OCI-LY7 (cell line): ENCODE measurements at regions not wholly inside any gene's neighbourhood (a gene's known extent, or its start where the extent isn't known, plus 50 kb on each side); places are given as distances from the start of the nearest gene placed in this dataset.

ENCODE experiments used
- BruUV-seq: library from RNA; stranded (reverse); fragments of 400-500 nt; replicated peaks from 2 replicates; lab custom pipeline; 2021; lab: Mats Ljungman, UMichigan
- CTCF ChIA-PET: fragments of 300-600 bp; sonication (Branson Sonifier 250); formaldehyde crosslinking; loops from one replicate; lab custom pipeline; 2022; ENCODE audit warnings: antibody characterized with exemption; ENCODE audit not compliant: unreplicated experiment; lab: Charles Lee
- POLR2A ChIA-PET: fragments of 300-600 bp; sonication (Branson Sonifier 250); formaldehyde crosslinking; loops from one replicate; lab custom pipeline; 2022; ENCODE audit warnings: antibody characterized with exemption; lab: Charles Lee
- DNase-seq: peaks from one replicate; pipeline ENCODE4 v3.0.0-alpha.2; 2015; ENCODE audit warnings: low spot score
- H2AFZ ChIP-seq: fragments of 200-600 bp; sonication (generic), shearing (Covaris generic); 2 replicates; pipeline ENCODE4 v1.6.1; 2014; ENCODE audit warnings: mild to moderate bottlenecking, antibody characterized with exemption, low read length, moderate library complexity
- H3K27ac ChIP-seq: fragments of 200-600 bp; sonication (generic); 2 replicates; pipeline ENCODE4 v1.5.1; 2014; ENCODE audit warnings: mixed run types, low read depth, mild to moderate bottlenecking, moderate library complexity, low read length, inconsistent platforms; ENCODE audit not compliant: poor library complexity, severe bottlenecking
- H3K36me3 ChIP-seq: fragments of 200-600 bp; sonication (generic); 2 replicates; pipeline ENCODE4 v1.6.1; 2014; ENCODE audit warnings: mild to moderate bottlenecking, antibody characterized with exemption, low read length, moderate library complexity, mixed read lengths; ENCODE audit not compliant: insufficient read depth
- H3K4me1 ChIP-seq: fragments of 200-600 bp; sonication (generic); 2 replicates; pipeline ENCODE4 v1.5.1; 2014; ENCODE audit warnings: mild to moderate bottlenecking, low read length; ENCODE audit not compliant: insufficient read depth, poor library complexity, severe bottlenecking
- H3K4me2 ChIP-seq: fragments of 200-600 bp; sonication (generic); 2 replicates; pipeline ENCODE4 v1.6.1; 2014; ENCODE audit warnings: mild to moderate bottlenecking, low read length
- H3K4me3 ChIP-seq: fragments of 200-600 bp; sonication (generic); 2 replicates; pipeline ENCODE4 v1.5.1; 2014; ENCODE audit warnings: mild to moderate bottlenecking, low read depth, low read length; ENCODE audit not compliant: poor library complexity, severe bottlenecking
- H3K79me2 ChIP-seq: fragments of 200-600 bp; sonication (generic); 2 replicates; pipeline ENCODE4 v1.6.1; 2016; ENCODE audit warnings: low read depth, mild to moderate bottlenecking, low read length, moderate library complexity, mixed read lengths; ENCODE audit not compliant: insufficient read depth
- H3K9me2 ChIP-seq: fragments of 200-600 bp; sonication (generic); 2 replicates; pipeline ENCODE4 v1.6.1; 2016; ENCODE audit warnings: mild to moderate bottlenecking, low read length, mixed read lengths; ENCODE audit not compliant: insufficient read depth
- H3K9me3 ChIP-seq: fragments of 200-600 bp; sonication (generic); 2 replicates; pipeline ENCODE4 v1.6.1; 2014; ENCODE audit warnings: mild to moderate bottlenecking, mixed run types, low read length, mixed read lengths
- H4K20me1 ChIP-seq: fragments of 200-600 bp; sonication (generic); 2 replicates; pipeline ENCODE4 v1.6.1; 2014; ENCODE audit warnings: mild to moderate bottlenecking, antibody characterized with exemption, low read length, moderate library complexity, mixed read lengths; ENCODE audit not compliant: insufficient read depth
- CTCF ChIP-seq: fragments of 200-600 bp; sonication (generic); conservative IDR thresholded peaks from 2 replicates; pipeline ENCODE4 v1.5.1; 2014; ENCODE audit warnings: mild to moderate bottlenecking, antibody characterized with exemption, low read length, moderate library complexity, mixed read lengths
- EZH2phosphoT487 ChIP-seq: fragments of 200-600 bp; sonication (generic); IDR thresholded peaks from 2 replicates; pipeline ENCODE4 v1.6.1; 2018; ENCODE audit warnings: low read depth, borderline replicate concordance, mild to moderate bottlenecking, mixed run types, antibody characterized with exemption, low read length, moderate library complexity, mixed read lengths
- intact Hi-C: fragments of 100-400 bp; cut with micrococcal nuclease; formaldehyde crosslinking; loops from one replicate; pipeline ENCODE4 v1.10.0; 2022; ENCODE audit not compliant: unreplicated experiment

DNA sequence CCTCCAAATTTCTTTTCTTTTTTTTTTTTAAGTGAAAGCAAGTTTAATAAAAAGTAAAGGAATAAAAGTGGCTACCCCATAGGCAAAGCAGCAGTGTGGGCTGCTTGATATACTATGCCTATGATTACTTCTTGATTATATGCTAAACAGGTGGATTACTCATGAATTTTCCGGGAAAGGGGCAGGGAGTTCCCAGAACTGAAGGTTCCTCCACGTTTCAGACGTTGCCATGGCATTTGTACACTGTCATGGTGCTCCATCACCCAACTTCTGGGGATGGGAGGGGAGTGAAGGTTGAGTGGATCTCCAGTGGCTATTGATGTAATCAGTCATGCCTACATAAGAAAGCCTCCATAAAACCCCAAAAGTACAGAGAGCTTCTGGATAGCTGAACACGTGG is 176.2 kb downstream of the CYP26B1 start:
- intact Hi-C loops, result no loop called here
- Histone ChIP-seq H3K27ac (no peak overlapping the region), H3K4me3 (no peak overlapping the region), H3K9me3 (no peaks in the 10 kb centered on the region), H4K20me1 (no peaks in the 10 kb centered on the region), H2AFZ (no peak overlapping the region), H3K4me1 (no peaks in the 10 kb centered on the region), H3K4me2 (no peak overlapping the region), H3K79me2 (no peaks in the 10 kb centered on the region), H3K36me3 (no peaks in the 10 kb centered on the region), H3K9me2 (no peaks in the 10 kb centered on the region)
- no peak for TF ChIP-seq CTCF
- TF ChIP-seq EZH2phosphoT487, result no peak
- no peak for DNase-seq
- POLR2A ChIA-PET, result no interaction called here
- BruUV-seq, result no TSS peak
- CTCF ChIA-PET, result no interaction called here

DNA sequence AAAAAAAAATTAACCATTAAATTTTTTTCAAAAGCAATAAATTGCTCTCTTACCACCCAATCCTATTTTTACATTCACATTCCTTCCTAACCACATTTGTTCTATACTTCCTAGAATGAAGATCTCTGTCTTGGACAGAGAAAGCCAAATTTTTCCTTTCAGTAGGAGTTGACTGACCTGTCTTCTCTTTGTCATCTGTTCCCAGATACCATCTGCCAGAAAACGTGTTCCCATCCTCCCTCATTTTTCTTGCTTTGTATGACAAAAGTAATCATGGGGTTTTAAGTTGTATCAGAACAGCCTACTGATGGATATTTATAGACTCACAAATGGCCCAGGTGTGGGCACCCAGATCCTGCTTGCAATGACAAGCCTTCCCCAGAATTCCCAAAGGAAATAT is 182.1 kb downstream of the CYP26B1 start:
- no peak overlapping the region for H3K27ac ChIP-seq
- CTCF ChIA-PET, result no interaction called here
- H3K79me2 ChIP-seq, result no peaks in the 10 kb centered on the region
- H3K4me2 ChIP-seq, result no peak overlapping the region
- no peaks in the 10 kb centered on the region for H3K9me3 ChIP-seq
- DNase-seq, result no peak
- no peak overlapping the region for H3K4me3 ChIP-seq
- intact Hi-C loops, result no loop called here
- no peaks in the 10 kb centered on the region for H3K36me3 ChIP-seq
- no TSS peak for BruUV-seq
- no peaks in the 10 kb centered on the region for H3K4me1 ChIP-seq
- TF ChIP-seq CTCF (no peak), EZH2phosphoT487 (no peak)
- no peak overlapping the region for H2AFZ ChIP-seq
- no peaks in the 10 kb centered on the region for H4K20me1 ChIP-seq
- no peaks in the 10 kb centered on the region for H3K9me2 ChIP-seq
- POLR2A ChIA-PET, result no interaction called here

DNA sequence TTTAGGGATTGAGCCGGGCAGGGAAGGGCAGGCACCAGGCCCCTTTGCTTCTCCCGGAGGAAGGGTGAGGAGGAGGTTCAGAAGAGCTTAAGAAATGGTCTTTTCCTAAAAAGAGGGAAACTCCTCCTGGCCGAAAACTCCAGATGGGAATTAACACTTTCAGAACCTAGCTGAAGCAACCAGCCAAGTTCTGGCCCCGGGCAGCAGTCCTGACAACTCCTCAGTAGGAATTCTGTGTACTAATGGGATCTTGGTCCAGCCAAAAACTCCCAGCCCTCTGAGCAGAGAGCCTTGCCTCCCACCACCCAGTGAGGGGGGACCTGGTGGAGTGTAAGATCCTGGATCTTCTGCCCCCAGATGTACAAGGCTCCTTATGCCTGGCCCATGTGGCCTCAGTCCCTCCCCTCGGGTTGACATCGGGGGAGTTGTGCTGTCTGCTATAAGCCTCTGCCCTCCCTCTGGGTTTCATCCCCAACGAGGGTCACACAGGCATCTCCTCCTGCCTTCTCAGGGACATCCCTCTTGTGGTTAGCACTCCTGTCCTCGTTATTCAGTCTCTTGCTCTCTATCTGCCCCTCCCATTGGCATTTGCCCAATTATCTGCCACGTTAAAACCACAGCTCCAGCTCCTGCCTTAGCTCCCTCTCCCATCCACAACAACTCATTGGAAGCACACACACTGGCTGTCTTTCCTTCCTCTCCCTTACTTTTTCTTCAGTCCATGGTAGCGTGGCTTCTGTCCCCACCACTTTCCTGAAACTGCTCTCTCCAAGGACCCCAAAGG is 184.6 kb downstream of the CYP26B1 start:
- no TSS peak for BruUV-seq
- TF ChIP-seq EZH2phosphoT487, result no peak
- TF ChIP-seq CTCF, result no peak
- Histone ChIP-seq H3K4me1 (no peaks in the 10 kb centered on the region), H3K9me2 (no peaks in the 10 kb centered on the region), H4K20me1 (no peaks in the 10 kb centered on the region), H3K4me3 (no peak overlapping the region), H3K27ac (no peak overlapping the region), H3K36me3 (no peaks in the 10 kb centered on the region), H3K4me2 (no peak overlapping the region), H3K9me3 (no peaks in the 10 kb centered on the region), H3K79me2 (no peaks in the 10 kb centered on the region), H2AFZ (no peak overlapping the region)
- intact Hi-C loops, result no loop called here
- POLR2A ChIA-PET, result no interaction called here
- no peak for DNase-seq
- CTCF ChIA-PET, result no interaction called here
